GM21723 (cell line): ENCODE measurements at regions not wholly inside any gene's neighbourhood (a gene's known extent, or its start where the extent isn't known, plus 50 kb on each side); places are given as distances from the start of the nearest gene placed in this dataset.

Experiments
- ATAC-seq: cut with Tn5 transposase; IDR thresholded peaks from one replicate; pipeline ENCODE4 v1.9.1; 2021; ENCODE audit warnings: mild to moderate bottlenecking, moderate library complexity; ENCODE audit not compliant: unreplicated experiment

GRCh38 chr9:108565651-108566378 lies 290.0 kb downstream of the ACTL7B start:
- ATAC-seq: peak; percentile 89

GRCh38 chr9:108562176-108562575 lies 293.6 kb downstream of the ACTL7B start:
- no peak for ATAC-seq

- ATAC-seq: no peak
Measured at GRCh38 chr9:108559432-108559831, 296.4 kb downstream of the ACTL7B start.

GRCh38 chr9:108554831-108555230 lies 301.0 kb downstream of the ACTL7B start:
- ATAC-seq: no peak

- no peak for ATAC-seq
Measured at GRCh38 chr9:108553111-108553635, 302.6 kb downstream of the ACTL7B start.

GRCh38 chr9:108552459-108553040 lies 303.2 kb downstream of the ACTL7B start:
- ATAC-seq: no peak

- ATAC-seq: no peak
Measured at GRCh38 chr9:108551030-108551841, 304.6 kb downstream of the ACTL7B start.

GRCh38 chr9:108550106-108550505 lies 305.7 kb downstream of the ACTL7B start:
- ATAC-seq: no peak

GRCh38 chr9:108549184-108549583 lies 306.6 kb downstream of the ACTL7B start:
- no peak for ATAC-seq

GRCh38 chr9:108547411-108548135 lies 308.2 kb downstream of the ACTL7B start:
- ATAC-seq: no peak

- ATAC-seq: no peak
Measured at GRCh38 chr9:108546215-108546614, 309.6 kb downstream of the ACTL7B start.

GRCh38 chr9:108545436-108545835 lies 310.4 kb downstream of the ACTL7B start:
- ATAC-seq: no peak

GRCh38 chr9:108544866-108545265 lies 310.9 kb downstream of the ACTL7B start:
- ATAC-seq: no peak

- no peak for ATAC-seq
Measured at GRCh38 chr9:108543251-108543778, 312.5 kb downstream of the ACTL7B start.

GRCh38 chr9:108537756-108538155 lies 318.0 kb downstream of the ACTL7B start:
- ATAC-seq: no peak

GRCh38 chr9:108536836-108537601 lies 318.8 kb downstream of the ACTL7B start:
- no peak for ATAC-seq

GRCh38 chr9:108535526-108535925 lies 320.3 kb downstream of the ACTL7B start:
- no peak for ATAC-seq

- ATAC-seq: no peak
Measured at GRCh38 chr9:108534741-108535140, 321.0 kb downstream of the ACTL7B start.

GRCh38 chr9:108530141-108530540 lies 325.6 kb downstream of the ACTL7B start:
- no peak for ATAC-seq

- ATAC-seq: no peak
Measured at GRCh38 chr9:108528231-108528630, 327.6 kb downstream of the ACTL7B start.
